ENCODE measurements at regions not wholly inside any gene's neighbourhood (a gene's known extent, or its start where the extent isn't known, plus 50 kb on each side); places are given as distances from the start of the nearest gene placed in this dataset.

GRCh38 chr5:114062932-114063867 lies 298.7 kb upstream of the KCNN2 start:
- Histone ChIP-seq H2BK20ac (ENCODE audit: low read depth, low read length, poor library complexity, severe bottlenecking) (no peak overlapping the region), H4K8ac (replicated peaks; ENCODE audit: insufficient read length, low read depth, low read length) (no peak overlapping the region), H3K14ac (ENCODE audit: insufficient read depth, low read length) (no peak overlapping the region), H3K79me1 (ENCODE audit: insufficient read depth, low read depth, low read length, poor library complexity, severe bottlenecking) (no peaks in the 10 kb centered on the region), H3K27me3 (ENCODE audit: insufficient read depth, low read length) (no peaks in the 10 kb centered on the region), H4K91ac (ENCODE audit: insufficient read length, low read depth, low read length) (no peak overlapping the region), H2BK5ac (ENCODE audit: insufficient read length, low read length) (no peak overlapping the region), H3K56ac (ENCODE audit: insufficient read length, low read depth, low read length) (no peak overlapping the region), H2AFZ (ENCODE audit: low read length) (no peak overlapping the region), H3K27ac (ENCODE audit: insufficient read length, low read depth, low read length) (no peak overlapping the region), H3K9ac (ENCODE audit: extremely low read depth, insufficient read length, low read length) (no peak overlapping the region), H3T11ph (ENCODE audit: low read length) (no peak overlapping the region), H3K9me3 (ENCODE audit: control insufficient read depth, low read depth, low read length) (no peaks in the 10 kb centered on the region), H3K4me1 (ENCODE audit: insufficient read depth, low read length) (peaks cover 4% of the 10 kb centered on the region; the same call in 1 of the 2 replicates), H3K23ac (ENCODE audit: insufficient read length, low read depth, low read length) (no peak overlapping the region), H4K20me1 (ENCODE audit: control insufficient read depth, insufficient read depth, insufficient read length) (no peaks in the 10 kb centered on the region), H4K5ac (ENCODE audit: insufficient read length, low read depth, low read length) (no peak overlapping the region), H3K18ac (ENCODE audit: insufficient read length, low read depth, low read length) (no peak overlapping the region), H2BK12ac (ENCODE audit: insufficient read length, low read depth, low read length) (no peak overlapping the region), H2AK5ac (ENCODE audit: insufficient read length, low read length) (no peak overlapping the region), H3K79me2 (ENCODE audit: insufficient read depth, low read length) (no peaks in the 10 kb centered on the region), H2BK120ac (ENCODE audit: low read depth, low read length, poor library complexity, severe bottlenecking) (no peak overlapping the region), H3K23me2 (ENCODE audit: insufficient read length, low read depth, low read length, poor library complexity, severe bottlenecking) (no peaks in the 10 kb centered on the region), H2BK15ac (ENCODE audit: low read depth, low read length) (no peak overlapping the region), H3K4me2 (ENCODE audit: insufficient read depth, insufficient read length, low read length) (no peak overlapping the region), H3K4ac (ENCODE audit: low read depth, low read length) (no peak overlapping the region)
- Mint-ChIP-seq H3K27me3 (ENCODE audit: low read depth) (peaks cover 7% of the 10 kb centered on the region), H3K4me1 (peaks cover 14 to 15% of the 10 kb centered on the region in 2 experiments), H3K36me3 (ENCODE audit: insufficient read depth in 1 of 3, low read depth in 3 of 3) (no peaks in the 10 kb centered on the region), H3K4me3 (no peak overlapping the region), H3K9me3 (no peaks in the 10 kb centered on the region), H3K27ac (no peak overlapping the region)
- no peak for DNase-seq
- TF ChIP-seq CTCF (conservative IDR thresholded peaks at IDR 0.05): peak; percentile 31; the same call in 2 of the 3 replicates
